HCT116 (cell line): ENCODE measurements at regions not wholly inside any gene's neighbourhood (a gene's known extent, or its start where the extent isn't known, plus 50 kb on each side); places are given as distances from the start of the nearest gene placed in this dataset.

Experiments used
- ATAC-seq: fragments of 200-7000 bp; cut with Tn5 transposase; 2 replicates; pipeline ENCODE4 v1.9.1; 2020; ENCODE audit warnings: mild to moderate bottlenecking, moderate library complexity
- BruUV-seq: library from RNA; stranded (reverse); fragments of 400-500 nt; replicated peaks from 2 replicates; lab custom pipeline; 2021; lab: Mats Ljungman, UMichigan
- CTCF ChIA-PET: fragments of 300-600 bp; sonication (Branson Sonifier 250); formaldehyde crosslinking; loops from one replicate; lab custom pipeline; 2021; ENCODE audit warnings: antibody characterized with exemption; lab: Charles Lee
- POLR2A ChIA-PET: fragments of 300-600, 350-600 bp; sonication (Branson Sonifier 250); formaldehyde crosslinking; loops from one replicate; lab custom pipeline; 2021; ENCODE audit warnings: antibody characterized with exemption; lab: Charles Lee
- RAD21 ChIA-PET, 2 experiments: fragments of 300-600 bp; sonication (Branson Sonifier 250); formaldehyde crosslinking; loops; one replicate each; lab custom pipeline; 2023; ENCODE audit warnings: low total read pairs in 2 of 2; ENCODE audit not compliant: uncharacterized antibody in 2 of 2, unreplicated experiment in 2 of 2, low non-redundant PET in 1 of 2; lab: Charles Lee
- DNase-seq: peaks from one replicate; pipeline ENCODE4 v3.0.0-alpha.2; 2010; ENCODE audit warnings: low read depth, low spot score
- H2AFZ ChIP-seq: fragments of 200-600 bp; shearing (Covaris generic), sonication (generic); 2 replicates; pipeline ENCODE4 v1.6.1; 2017; ENCODE audit warnings: low read depth, mixed run types, mixed read lengths, antibody characterized with exemption, low read length; ENCODE audit not compliant: poor library complexity, severe bottlenecking
- H3K27ac ChIP-seq: 2 replicates; pipeline ENCODE4 v1.5.1; 2012; ENCODE audit warnings: low read depth, low read length
- H3K27me3 ChIP-seq: fragments of 200-600 bp; sonication (generic); 2 replicates; pipeline ENCODE4 v1.6.1; 2016; ENCODE audit warnings: mixed run types, low read length, mixed read lengths; ENCODE audit not compliant: insufficient read depth
- H3K36me3 ChIP-seq, 2 experiments: fragments of 200-500 bp in 1 of 2; fragments of 200-600 bp in 1 of 2; sonication (Bioruptor generic) in 1 of 2; sonication (generic) in 1 of 2; 2 replicates each; pipeline versions ENCODE4 v1.5.1 to v1.6.1; 2014 to 2016; ENCODE audit warnings: low read length in 2 of 2, inconsistent platforms in 1 of 2, mixed read lengths in 1 of 2, mixed run types in 1 of 2; ENCODE audit not compliant: insufficient read depth in 2 of 2, control insufficient read depth in 1 of 2
- H3K4me1 ChIP-seq, 2 experiments: fragments of 200-600 bp in 1 of 2; sonication (generic) in 1 of 2; 2 replicates each; pipeline versions ENCODE4 v1.5.1 to v1.6.1; 2012 to 2017; ENCODE audit warnings: low read length in 2 of 2, inconsistent platforms in 1 of 2, mild to moderate bottlenecking in 1 of 2, mixed read lengths in 1 of 2, mixed run types in 1 of 2, moderate library complexity in 1 of 2; ENCODE audit not compliant: insufficient read depth in 2 of 2, control insufficient read depth in 1 of 2
- H3K4me2 ChIP-seq: fragments of 200-600 bp; sonication (generic); 2 replicates; pipeline ENCODE4 v1.6.1; 2017; ENCODE audit warnings: mixed run types, low read length, mixed read lengths
- H3K4me3 ChIP-seq, 2 experiments: fragments of 200-600 bp in 1 of 2; sonication (generic) in 1 of 2; replicated peaks in 1 of 2; 2 replicates each; pipeline ENCODE4 v1.5.1; 2011 to 2016; ENCODE audit warnings: low read length in 2 of 2, control low read depth in 1 of 2, low read depth in 1 of 2, mild to moderate bottlenecking in 1 of 2, mixed read lengths in 1 of 2, mixed run types in 1 of 2
- H3K79me2 ChIP-seq: fragments of 200-600 bp; sonication (generic); 2 replicates; pipeline ENCODE4 v1.6.1; 2017; ENCODE audit warnings: mild to moderate bottlenecking, mixed run types, low read length, moderate library complexity, mixed read lengths; ENCODE audit not compliant: insufficient read depth
- H3K9ac ChIP-seq: fragments of 200-600 bp; sonication (generic); 2 replicates; pipeline ENCODE4 v1.6.1; 2016; ENCODE audit warnings: low read length, mixed read lengths
- H3K9me2 ChIP-seq: fragments of 200-600 bp; sonication (generic), shearing (Covaris generic); 2 replicates; pipeline ENCODE4 v1.6.1; 2017; ENCODE audit warnings: mixed run types, mild to moderate bottlenecking, moderate library complexity; ENCODE audit not compliant: insufficient read depth
- H3K9me3 ChIP-seq, 2 experiments: fragments of 200-500 bp in 1 of 2; fragments of 200-600 bp in 1 of 2; sonication (Bioruptor generic) in 1 of 2; sonication (generic) in 1 of 2; 2 replicates each; pipeline ENCODE4 v1.6.1; 2014 to 2017; ENCODE audit warnings: low read length in 2 of 2, mixed read lengths in 2 of 2, inconsistent platforms in 1 of 2, low read depth in 1 of 2, mild to moderate bottlenecking in 1 of 2, mixed run types in 1 of 2, moderate library complexity in 1 of 2; ENCODE audit not compliant: control insufficient read depth in 1 of 2, insufficient read depth in 1 of 2
- H4K20me1 ChIP-seq: fragments of 200-600 bp; sonication (generic), shearing (Covaris generic); 2 replicates; pipeline ENCODE4 v1.6.1; 2017; ENCODE audit warnings: mixed run types, mild to moderate bottlenecking, moderate library complexity; ENCODE audit not compliant: insufficient read depth
- CBX3 ChIP-seq: IDR thresholded peaks from 2 replicates; pipeline ENCODE4 v1.6.1; 2012; ENCODE audit warnings: low read depth
- CTCF ChIP-seq, 3 experiments: fragments of 200-600 bp in 1 of 3; sonication (generic) in 1 of 3; IDR thresholded peaks in 2 of 3; conservative IDR thresholded peaks in 1 of 3; 2 replicates each; pipeline ENCODE4 v1.5.1; 2012 to 2017; ENCODE audit warnings: low read depth in 2 of 3, low read length in 2 of 3, antibody characterized with exemption in 1 of 3, borderline replicate concordance in 1 of 3, control low read depth in 1 of 3, mild to moderate bottlenecking in 1 of 3, mixed read lengths in 1 of 3, mixed run types in 1 of 3, moderate library complexity in 1 of 3; ENCODE audit not compliant: insufficient read depth in 1 of 3
- EGR1 ChIP-seq: IDR thresholded peaks from 2 replicates; pipeline ENCODE4 v1.6.1; 2012; ENCODE audit warnings: low read depth
- EZH2phosphoT487 ChIP-seq: fragments of 200-600 bp; IDR thresholded peaks from 2 replicates; pipeline ENCODE4 v1.6.1; 2018; ENCODE audit warnings: antibody characterized with exemption, borderline replicate concordance
- POLR2A ChIP-seq: IDR thresholded peaks from 2 replicates; pipeline ENCODE4 v1.7.0; 2011; ENCODE audit warnings: borderline replicate concordance; ENCODE audit not compliant: insufficient read depth, insufficient read length; ENCODE audit errors: extremely low read depth
- POLR2AphosphoS5 ChIP-seq: IDR thresholded peaks from 2 replicates; pipeline ENCODE4 v1.6.1; 2011; ENCODE audit warnings: mild to moderate bottlenecking, low read depth, low read length, moderate library complexity
- REST ChIP-seq: IDR thresholded peaks from 2 replicates; pipeline ENCODE4 v1.6.1; 2012; ENCODE audit warnings: low read depth
- SIN3A ChIP-seq: IDR thresholded peaks from 2 replicates; pipeline ENCODE4 v1.6.1; 2012; ENCODE audit warnings: low read depth
- SP1 ChIP-seq: IDR thresholded peaks from 2 replicates; pipeline ENCODE4 v1.6.1; 2012; ENCODE audit warnings: low read depth
- SRF ChIP-seq: IDR thresholded peaks from 2 replicates; pipeline ENCODE4 v1.6.1; 2012; ENCODE audit warnings: low read depth
- YY1 ChIP-seq: IDR thresholded peaks from 2 replicates; pipeline ENCODE4 v1.6.1; 2011; ENCODE audit warnings: low read length, low read depth, moderate library complexity, mild to moderate bottlenecking; ENCODE audit not compliant: insufficient replicate concordance; ENCODE audit errors: extremely low read depth
- ZNF274 ChIP-seq: fragments of 200-500 bp; sonication (Bioruptor generic); IDR thresholded peaks from 2 replicates; pipeline ENCODE4 v1.6.1; 2014; ENCODE audit warnings: mild to moderate bottlenecking, low read depth, low read length, inconsistent platforms
- intact Hi-C: fragments of 100-400 bp; cut with micrococcal nuclease; formaldehyde crosslinking; loops from 2 replicates; pipeline ENCODE4 v1.10.0; 2022
- TF ChIP-seq, protein P1 (sequence below): IDR thresholded peaks from 2 replicates; pipeline ENCODE4 v1.6.1; 2012

DNA sequence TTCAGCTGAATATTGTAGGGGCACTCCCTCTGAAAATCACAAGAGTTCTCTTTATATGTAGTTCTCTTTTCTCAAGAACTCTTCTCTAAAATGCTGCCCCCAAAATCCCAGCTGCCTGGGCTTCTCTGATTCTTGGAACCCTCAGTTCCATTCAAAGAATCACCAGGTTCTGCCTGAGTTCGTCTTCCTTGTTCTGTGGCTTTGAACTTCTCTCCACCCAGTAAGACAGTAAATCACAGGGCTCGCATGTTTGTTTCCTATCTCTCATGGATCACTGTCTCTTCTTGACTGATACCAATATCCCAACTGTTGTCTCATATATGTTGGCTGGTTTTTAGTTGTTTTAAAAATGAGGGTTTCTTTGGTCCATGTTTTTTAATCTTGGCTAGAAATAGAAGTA is 359.5 kb upstream of the CBLB start:
- no peaks in the 10 kb centered on the region for H3K9me3 ChIP-seq
- intact Hi-C loops, result no loop called here
- ChIA-PET POLR2A (no interaction called here), CTCF (no interaction called here), RAD21 (no interaction called here)
- DNase-seq (no peak), ATAC-seq (no peak)
- no peaks in the 10 kb centered on the region for H3K79me2 ChIP-seq
- no peak overlapping the region for H2AFZ ChIP-seq
- no peak overlapping the region for H3K27ac ChIP-seq
- H3K36me3 ChIP-seq, result no peaks in the 10 kb centered on the region
- H3K4me2 ChIP-seq, result no peak overlapping the region
- H3K9ac ChIP-seq, result no peak overlapping the region
- no peaks in the 10 kb centered on the region for H3K4me1 ChIP-seq
- TF ChIP-seq, protein P1, sequence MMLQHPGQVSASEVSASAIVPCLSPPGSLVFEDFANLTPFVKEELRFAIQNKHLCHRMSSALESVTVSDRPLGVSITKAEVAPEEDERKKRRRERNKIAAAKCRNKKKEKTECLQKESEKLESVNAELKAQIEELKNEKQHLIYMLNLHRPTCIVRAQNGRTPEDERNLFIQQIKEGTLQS, result no peak
- no peaks in the 10 kb centered on the region for H4K20me1 ChIP-seq
- no peaks in the 10 kb centered on the region; the same call in 1 of the 2 replicates for H3K9me2 ChIP-seq
- H3K27me3 ChIP-seq, result no peaks in the 10 kb centered on the region
- no peak overlapping the region for H3K4me3 ChIP-seq
- no TSS peak for BruUV-seq

- Histone ChIP-seq H2AFZ (no peak overlapping the region), H3K79me2 (no peaks in the 10 kb centered on the region), H3K27ac (no peak overlapping the region), H3K4me1 (no peaks in the 10 kb centered on the region), H3K9me2 (no peaks in the 10 kb centered on the region; the same call in 1 of the 2 replicates), H3K4me2 (no peak overlapping the region), H3K4me3 (no peak overlapping the region), H4K20me1 (no peaks in the 10 kb centered on the region), H3K27me3 (no peaks in the 10 kb centered on the region), H3K9me3 (no peaks in the 10 kb centered on the region), H3K36me3 (no peaks in the 10 kb centered on the region), H3K9ac (no peak overlapping the region)
- ChIA-PET POLR2A (no interaction called here), CTCF (no interaction called here), RAD21 (no interaction called here)
- no peak for ATAC-seq
- DNase-seq, result no peak
- BruUV-seq, result no TSS peak
- intact Hi-C loops, result no loop called here
- TF ChIP-seq YY1 (no peak), CTCF (IDR thresholded peaks at IDR 0.05 in 2 of 3, conservative IDR thresholded peaks at IDR 0.05 in 1 of 3; ENCODE audit: borderline replicate concordance in 1 of 3, insufficient read depth in 1 of 3, low read depth in 2 of 3, low read length in 2 of 3) (no peak), EGR1 (no peak), POLR2A (no peak), ZNF274 (no peak), SRF (no peak), POLR2AphosphoS5 (no peak), SP1 (no peak), CBX3 (no peak), REST (no peak), SIN3A (no peak), EZH2phosphoT487 (no peak)
These were observed 360.9 kb upstream of the CBLB start for GRCh38 chr3:106229495-106230278.
